ENCODE measurements at regions not wholly inside any gene's neighbourhood (a gene's known extent, or its start where the extent isn't known, plus 50 kb on each side); places are given as distances from the start of the nearest gene placed in this dataset.
"Not testable (repeated sequence)": the region's sequence is repeated elsewhere in the genome, so short reads cannot be mapped to it uniquely, and the experiment has no call there.

DNA sequence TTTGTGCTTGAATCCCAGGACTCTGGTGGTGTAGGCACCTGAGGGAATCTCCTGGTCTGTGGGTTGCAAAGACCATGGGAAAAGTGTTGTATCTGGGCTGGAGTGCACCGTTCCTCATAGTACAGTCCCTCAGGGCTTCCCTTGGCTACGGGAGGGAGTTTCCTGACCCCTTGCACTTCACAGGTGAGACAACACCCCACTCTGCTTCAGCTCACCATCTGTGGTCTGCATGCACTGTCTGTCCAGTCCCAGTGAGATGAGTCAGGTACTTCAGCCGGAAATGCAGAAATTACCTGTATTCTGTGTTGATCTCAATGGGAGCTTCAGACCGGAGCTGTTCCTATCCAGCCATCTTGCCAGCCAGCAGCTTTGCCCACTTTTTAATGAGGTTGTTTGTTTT is 353.0 kb upstream of the IRS4 start:
- DNase-seq (ENCODE audit: low read depth in 6 of 9, low spot score in 9 of 9): no peak
- Histone ChIP-seq H3K4me3 (ENCODE audit: low read length in 2 of 2) (no peak overlapping the region), H3K36me3 (ENCODE audit: control insufficient read depth in 2 of 2, insufficient read depth in 2 of 2, low read length in 1 of 2) (no peaks in the 10 kb centered on the region), H3K27ac (ENCODE audit: low read depth in 1 of 2, low read length in 1 of 2) (no peak overlapping the region), H3K27me3 (ENCODE audit: control insufficient read depth in 2 of 2, insufficient read depth in 1 of 2, low read length in 1 of 2) (no peaks in the 10 kb centered on the region), H3K4me1 (ENCODE audit: control insufficient read depth in 2 of 2, insufficient read depth in 2 of 2, low read length in 2 of 2) (no peaks in the 10 kb centered on the region), H3K9me3 (ENCODE audit: control insufficient read depth in 2 of 2, insufficient read depth in 1 of 2, low read length in 1 of 2) (no peaks in the 10 kb centered on the region)
- WGBS: 92% methylated on average over 4 of the region's 4 CpGs

DNA sequence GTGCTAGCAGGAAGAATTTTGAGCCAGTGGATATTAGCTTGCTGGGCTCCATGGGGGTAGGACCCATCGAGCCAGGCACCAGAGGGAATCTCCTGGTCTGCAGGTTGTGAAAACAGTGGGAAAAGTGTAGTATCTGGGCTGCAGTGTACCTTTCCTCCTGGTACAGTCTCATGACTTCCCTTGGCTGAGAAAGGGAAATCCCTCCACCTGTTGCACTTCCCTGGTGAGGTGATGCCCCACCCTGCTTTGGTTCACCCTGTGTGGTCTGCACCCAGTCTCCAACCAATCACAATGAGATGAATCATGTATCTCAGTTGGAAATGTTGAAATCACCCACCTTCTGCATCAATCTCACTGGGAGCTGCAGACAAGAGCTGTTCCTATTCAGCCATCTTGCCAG is 341.4 kb upstream of the IRS4 start:
- no peak overlapping the region for H3K4me3 ChIP-seq (ENCODE audit: low read length in 2 of 2)
- H3K36me3 ChIP-seq (ENCODE audit: control insufficient read depth in 2 of 2, insufficient read depth in 2 of 2, low read length in 1 of 2): no peaks in the 10 kb centered on the region
- H3K9me3 ChIP-seq (ENCODE audit: control insufficient read depth in 2 of 2, insufficient read depth in 1 of 2, low read length in 1 of 2): no peaks in the 10 kb centered on the region
- no peaks in the 10 kb centered on the region for H3K4me1 ChIP-seq (ENCODE audit: control insufficient read depth in 2 of 2, insufficient read depth in 2 of 2, low read length in 2 of 2)
- no peak for DNase-seq (ENCODE audit: low read depth in 6 of 9, low spot score in 9 of 9)
- H3K27me3 ChIP-seq (ENCODE audit: control insufficient read depth in 2 of 2, insufficient read depth in 1 of 2, low read length in 1 of 2): no peaks in the 10 kb centered on the region
- H3K27ac ChIP-seq (ENCODE audit: low read depth in 1 of 2, low read length in 1 of 2): no peak overlapping the region
- WGBS: 83% methylated on average over 1 of the region's 1 CpG

DNA sequence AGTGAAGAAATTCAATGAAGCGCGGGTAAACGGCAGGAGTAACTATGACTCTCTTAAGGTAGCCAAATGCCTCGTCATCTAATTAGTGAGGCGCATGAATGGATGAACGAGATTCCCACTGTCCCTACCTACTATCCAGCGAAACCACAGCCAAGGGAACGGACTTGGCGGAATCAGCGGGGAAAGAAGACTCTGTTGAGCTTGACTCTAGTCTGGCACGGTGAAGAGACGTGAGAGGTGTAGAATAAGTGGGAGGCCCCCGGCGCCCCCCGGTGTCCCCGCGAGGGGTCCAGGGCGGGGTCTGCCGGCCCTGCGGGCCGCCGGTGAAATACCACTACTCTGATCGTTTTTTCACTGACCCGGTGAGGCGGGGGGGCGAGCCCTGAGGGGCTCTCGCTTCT is 317.8 kb upstream of the IRS4 start:
- not testable (repeated sequence) for H3K4me3 ChIP-seq (ENCODE audit: low read length in 2 of 2); H3K36me3 ChIP-seq (ENCODE audit: control insufficient read depth in 2 of 2, insufficient read depth in 2 of 2, low read length in 1 of 2); H3K27ac ChIP-seq (ENCODE audit: low read depth in 1 of 2, low read length in 1 of 2); H3K4me1 ChIP-seq (ENCODE audit: control insufficient read depth in 2 of 2, insufficient read depth in 2 of 2, low read length in 2 of 2); H3K9me3 ChIP-seq (ENCODE audit: control insufficient read depth in 2 of 2, insufficient read depth in 1 of 2, low read length in 1 of 2); H3K27me3 ChIP-seq (ENCODE audit: control insufficient read depth in 2 of 2, insufficient read depth in 1 of 2, low read length in 1 of 2)
- 84% methylated on average over 27 of the region's 27 CpGs for WGBS
- DNase-seq (ENCODE audit: low read depth in 6 of 9, low spot score in 9 of 9): peak in 4 of 9 donors; percentile 3 to 53 (median 8)

DNA sequence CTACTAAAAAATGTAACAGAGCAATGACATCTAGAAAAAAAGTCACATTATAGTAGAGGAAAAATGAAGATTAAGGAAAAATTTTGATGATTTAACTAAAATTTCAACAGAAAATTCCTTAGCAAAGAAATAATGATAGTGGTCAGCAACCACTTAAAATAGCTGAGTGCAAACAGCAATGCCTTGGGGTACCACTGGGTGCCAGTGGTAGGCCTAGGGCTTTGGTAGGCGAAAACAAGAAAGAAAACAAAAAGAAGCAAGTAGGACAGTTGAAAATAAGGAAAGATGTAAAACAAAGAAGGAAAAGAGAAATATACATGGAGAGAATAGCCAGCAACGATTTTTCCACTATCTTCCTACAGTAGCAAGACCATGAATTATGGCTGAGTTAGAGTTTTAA is 313.5 kb upstream of the IRS4 start:
- 46% methylated on average over 2 of the region's 2 CpGs for WGBS
- no peak for DNase-seq (ENCODE audit: low read depth in 6 of 9, low spot score in 9 of 9)
- H3K36me3 ChIP-seq (ENCODE audit: control insufficient read depth in 2 of 2, insufficient read depth in 2 of 2, low read length in 1 of 2): no peaks in the 10 kb centered on the region
- H3K4me1 ChIP-seq (ENCODE audit: control insufficient read depth in 2 of 2, insufficient read depth in 2 of 2, low read length in 2 of 2): no peaks in the 10 kb centered on the region
- H3K27me3 ChIP-seq (ENCODE audit: control insufficient read depth in 2 of 2, insufficient read depth in 1 of 2, low read length in 1 of 2): no peaks in the 10 kb centered on the region
- no peak overlapping the region for H3K27ac ChIP-seq (ENCODE audit: low read depth in 1 of 2, low read length in 1 of 2)
- H3K4me3 ChIP-seq (ENCODE audit: low read length in 2 of 2): no peak overlapping the region
- no peaks in the 10 kb centered on the region for H3K9me3 ChIP-seq (ENCODE audit: control insufficient read depth in 2 of 2, insufficient read depth in 1 of 2, low read length in 1 of 2)

DNA sequence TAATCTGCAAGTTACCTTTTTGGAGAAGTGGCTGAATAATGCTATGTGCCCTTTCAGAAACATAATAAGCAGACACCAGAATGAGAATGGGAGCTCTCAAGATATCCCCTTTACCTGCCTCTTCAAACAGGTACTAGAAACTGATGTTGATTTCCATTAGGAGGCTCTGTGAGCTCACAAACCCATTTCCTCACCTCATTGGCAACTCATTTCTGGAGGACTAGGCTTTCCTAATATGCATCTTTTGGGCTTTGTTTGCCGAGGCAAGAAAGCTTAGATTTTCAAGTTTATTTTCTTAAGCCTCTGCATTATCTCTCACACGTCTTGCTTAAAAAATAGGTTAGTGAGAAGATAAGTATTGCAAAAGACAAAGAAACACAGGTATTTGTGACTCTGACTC is 313.1 kb upstream of the IRS4 start:
- Histone ChIP-seq H3K36me3 (ENCODE audit: control insufficient read depth in 2 of 2, insufficient read depth in 2 of 2, low read length in 1 of 2) (no peaks in the 10 kb centered on the region), H3K27me3 (ENCODE audit: control insufficient read depth in 2 of 2, insufficient read depth in 1 of 2, low read length in 1 of 2) (no peaks in the 10 kb centered on the region), H3K9me3 (ENCODE audit: control insufficient read depth in 2 of 2, insufficient read depth in 1 of 2, low read length in 1 of 2) (no peaks in the 10 kb centered on the region), H3K4me1 (ENCODE audit: control insufficient read depth in 2 of 2, insufficient read depth in 2 of 2, low read length in 2 of 2) (no peaks in the 10 kb centered on the region), H3K27ac (ENCODE audit: low read depth in 1 of 2, low read length in 1 of 2) (no peak overlapping the region), H3K4me3 (ENCODE audit: low read length in 2 of 2) (no peak overlapping the region)
- DNase-seq (ENCODE audit: low read depth in 6 of 9, low spot score in 9 of 9): no peak
- 64% methylated on average over 2 of the region's 2 CpGs for WGBS

DNA sequence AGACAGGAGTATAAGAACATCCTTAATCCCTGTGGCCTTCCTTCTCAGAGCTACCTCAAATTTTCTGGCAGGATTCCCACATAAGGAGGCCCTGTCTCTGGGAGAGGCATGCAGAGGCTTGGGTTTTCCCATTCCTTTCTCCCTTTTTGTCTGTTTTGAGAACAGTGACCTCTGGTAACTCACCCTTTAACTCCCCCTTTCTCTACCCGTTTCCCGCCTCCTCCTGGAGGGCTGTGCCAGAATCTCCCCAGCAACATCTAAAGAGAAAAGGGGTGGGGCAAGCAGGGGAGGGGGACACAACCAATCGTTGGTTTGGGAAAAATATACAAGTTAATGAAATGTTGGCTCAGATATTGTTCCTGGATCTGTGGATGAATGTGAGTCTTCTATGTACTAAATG is 303.7 kb upstream of the IRS4 start:
- H3K36me3 ChIP-seq (ENCODE audit: control insufficient read depth in 2 of 2, insufficient read depth in 2 of 2, low read length in 1 of 2): no peaks in the 10 kb centered on the region
- no peak overlapping the region for H3K27ac ChIP-seq (ENCODE audit: low read depth in 1 of 2, low read length in 1 of 2)
- 50% methylated on average over 3 of the region's 3 CpGs for WGBS
- no peaks in the 10 kb centered on the region for H3K9me3 ChIP-seq (ENCODE audit: control insufficient read depth in 2 of 2, insufficient read depth in 1 of 2, low read length in 1 of 2)
- no peak for DNase-seq (ENCODE audit: low read depth in 6 of 9, low spot score in 9 of 9)
- no peaks in the 10 kb centered on the region for H3K4me1 ChIP-seq (ENCODE audit: control insufficient read depth in 2 of 2, insufficient read depth in 2 of 2, low read length in 2 of 2)
- H3K27me3 ChIP-seq (ENCODE audit: control insufficient read depth in 2 of 2, insufficient read depth in 1 of 2, low read length in 1 of 2): no peaks in the 10 kb centered on the region
- no peak overlapping the region for H3K4me3 ChIP-seq (ENCODE audit: low read length in 2 of 2)

DNA sequence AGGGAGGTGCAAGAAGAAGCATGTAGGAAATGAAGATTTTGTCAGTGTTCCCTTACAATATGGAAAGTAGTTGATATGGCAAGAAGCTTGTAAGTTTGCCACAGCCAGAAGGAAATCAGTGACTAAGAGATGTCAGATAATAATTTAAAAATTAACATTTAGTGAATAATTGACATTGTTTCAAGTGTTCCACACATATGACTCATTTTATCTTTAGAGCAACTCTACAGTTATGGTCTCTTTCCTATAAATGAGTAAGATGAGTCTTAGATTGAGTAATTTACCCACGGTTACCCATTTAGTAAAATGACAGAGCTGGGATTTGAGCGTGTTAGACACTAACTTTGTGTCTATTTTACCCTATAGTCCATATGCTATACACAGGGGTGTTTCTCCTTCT is 300.3 kb upstream of the IRS4 start:
- H3K36me3 ChIP-seq (ENCODE audit: control insufficient read depth in 2 of 2, insufficient read depth in 2 of 2, low read length in 1 of 2): no peaks in the 10 kb centered on the region
- no peaks in the 10 kb centered on the region for H3K27me3 ChIP-seq (ENCODE audit: control insufficient read depth in 2 of 2, insufficient read depth in 1 of 2, low read length in 1 of 2)
- no peak overlapping the region for H3K4me3 ChIP-seq (ENCODE audit: low read length in 2 of 2)
- H3K4me1 ChIP-seq (ENCODE audit: control insufficient read depth in 2 of 2, insufficient read depth in 2 of 2, low read length in 2 of 2): no peaks in the 10 kb centered on the region
- WGBS: 86% methylated on average over 2 of the region's 2 CpGs
- no peak for DNase-seq (ENCODE audit: low read depth in 6 of 9, low spot score in 9 of 9)
- H3K27ac ChIP-seq (ENCODE audit: low read depth in 1 of 2, low read length in 1 of 2): no peak overlapping the region
- peaks cover 0 to 7% of the 10 kb centered on the region in 2 donors for H3K9me3 ChIP-seq (ENCODE audit: control insufficient read depth in 2 of 2, insufficient read depth in 1 of 2, low read length in 1 of 2)

DNA sequence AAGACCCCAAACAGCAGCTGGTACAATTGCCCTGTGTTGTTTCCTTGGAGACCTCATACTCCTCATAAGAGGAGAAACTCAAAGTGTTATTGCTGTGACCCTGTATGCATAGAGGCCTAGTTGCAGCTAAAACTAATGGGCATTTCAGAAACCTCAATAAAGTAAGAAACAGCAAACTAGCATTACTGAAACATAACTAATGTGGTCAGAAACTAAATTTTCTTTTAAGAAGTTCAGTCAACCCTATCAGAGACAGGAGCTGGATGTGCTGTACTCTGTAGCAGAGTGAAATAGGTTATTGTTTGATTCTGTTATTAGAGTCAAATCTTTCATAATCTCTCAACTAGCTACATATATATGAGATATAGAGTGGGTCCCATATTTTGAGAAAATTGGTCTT is 257.5 kb upstream of the IRS4 start:
- H3K36me3 ChIP-seq (ENCODE audit: control insufficient read depth in 2 of 2, insufficient read depth in 2 of 2, low read length in 1 of 2): no peaks in the 10 kb centered on the region
- H3K4me1 ChIP-seq (ENCODE audit: control insufficient read depth in 2 of 2, insufficient read depth in 2 of 2, low read length in 2 of 2): no peaks in the 10 kb centered on the region
- H3K27me3 ChIP-seq (ENCODE audit: control insufficient read depth in 2 of 2, insufficient read depth in 1 of 2, low read length in 1 of 2): no peaks in the 10 kb centered on the region
- no peak overlapping the region for H3K4me3 ChIP-seq (ENCODE audit: low read length in 2 of 2)
- no peak overlapping the region for H3K27ac ChIP-seq (ENCODE audit: low read depth in 1 of 2, low read length in 1 of 2)
- H3K9me3 ChIP-seq (ENCODE audit: control insufficient read depth in 2 of 2, insufficient read depth in 1 of 2, low read length in 1 of 2): no peaks in the 10 kb centered on the region
- DNase-seq (ENCODE audit: low read depth in 6 of 9, low spot score in 9 of 9): no peak

DNA sequence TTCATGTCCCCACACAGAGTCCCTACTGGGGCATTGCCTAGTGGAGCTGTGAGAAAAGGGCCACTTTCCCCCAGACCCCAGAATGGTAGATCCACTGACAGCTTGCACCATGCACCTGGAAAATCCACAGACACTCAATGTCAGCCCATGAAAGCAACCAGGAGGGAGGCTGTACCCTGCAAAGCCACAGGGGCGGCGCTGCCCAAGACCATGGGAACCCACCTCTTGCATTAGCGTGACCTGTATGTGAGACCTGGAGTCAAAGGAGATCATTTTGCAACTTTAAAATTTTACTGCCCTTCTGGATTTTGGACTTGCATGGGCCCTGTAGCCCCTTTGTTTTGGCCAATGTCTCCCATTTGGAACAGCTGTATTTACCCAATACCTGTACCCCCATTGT is 236.5 kb upstream of the IRS4 start:
- H3K4me1 ChIP-seq (ENCODE audit: control insufficient read depth in 2 of 2, insufficient read depth in 2 of 2, low read length in 2 of 2); DNase-seq (ENCODE audit: low read depth in 6 of 9, low spot score in 9 of 9); H3K36me3 ChIP-seq (ENCODE audit: control insufficient read depth in 2 of 2, insufficient read depth in 2 of 2, low read length in 1 of 2); H3K27ac ChIP-seq (ENCODE audit: low read depth in 1 of 2, low read length in 1 of 2); H3K9me3 ChIP-seq (ENCODE audit: control insufficient read depth in 2 of 2, insufficient read depth in 1 of 2, low read length in 1 of 2); H3K4me3 ChIP-seq (ENCODE audit: low read length in 2 of 2); H3K27me3 ChIP-seq (ENCODE audit: control insufficient read depth in 2 of 2, insufficient read depth in 1 of 2, low read length in 1 of 2): not testable (repeated sequence)
- WGBS: 98% methylated on average over 3 of the region's 3 CpGs

DNA sequence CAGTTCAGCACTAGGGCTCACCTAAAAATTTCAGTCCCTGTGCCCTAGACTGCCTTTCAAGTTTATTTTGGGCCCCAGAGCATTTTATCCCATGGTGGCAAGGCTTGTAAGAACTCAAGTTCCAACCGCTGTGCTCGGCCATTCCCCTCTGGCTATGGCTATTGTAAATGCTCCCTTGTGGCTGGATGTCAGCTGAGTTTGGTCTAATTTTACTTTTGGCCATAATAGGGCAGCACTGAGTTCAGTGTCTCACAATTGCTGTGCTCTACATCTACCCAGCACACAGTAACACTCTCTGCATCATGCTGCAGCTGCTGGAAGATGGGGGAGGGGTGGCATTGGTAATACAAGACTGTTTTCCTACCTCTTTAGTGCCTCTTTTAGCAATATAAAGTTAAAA is 210.8 kb upstream of the IRS4 start:
- Histone ChIP-seq H3K4me1 (ENCODE audit: control insufficient read depth in 2 of 2, insufficient read depth in 2 of 2, low read length in 2 of 2) (no peaks in the 10 kb centered on the region), H3K36me3 (ENCODE audit: control insufficient read depth in 2 of 2, insufficient read depth in 2 of 2, low read length in 1 of 2) (no peaks in the 10 kb centered on the region), H3K9me3 (ENCODE audit: control insufficient read depth in 2 of 2, insufficient read depth in 1 of 2, low read length in 1 of 2) (peaks cover 0 to 9% of the 10 kb centered on the region in 2 donors), H3K27ac (ENCODE audit: low read depth in 1 of 2, low read length in 1 of 2) (no peak overlapping the region), H3K27me3 (ENCODE audit: control insufficient read depth in 2 of 2, insufficient read depth in 1 of 2, low read length in 1 of 2) (no peaks in the 10 kb centered on the region), H3K4me3 (ENCODE audit: low read length in 2 of 2) (no peak overlapping the region)
- WGBS: 96% methylated on average over 2 of the region's 2 CpGs
- no peak for DNase-seq (ENCODE audit: low read depth in 6 of 9, low spot score in 9 of 9)

Data from thymus (tissue), 11 donors.